OCI-LY3 (cell line): ENCODE measurements at regions not wholly inside any gene's neighbourhood (a gene's known extent, or its start where the extent isn't known, plus 50 kb on each side); places are given as distances from the start of the nearest gene placed in this dataset.

Source experiments
- EZH2phosphoT487 ChIP-seq: fragments of 200-600 bp; shearing (Covaris generic); IDR thresholded peaks from 2 replicates; pipeline ENCODE4 v1.6.1; 2018; ENCODE audit warnings: antibody characterized with exemption, mixed run types, low read depth
- TF ChIP-seq, protein P1 (sequence below): fragments of 200-600, 300-600 bp; sonication (generic); IDR thresholded peaks from 2 replicates; pipeline ENCODE4 v1.5.1; 2014; ENCODE audit warnings: antibody characterized with exemption, low read length, low read depth

DNA sequence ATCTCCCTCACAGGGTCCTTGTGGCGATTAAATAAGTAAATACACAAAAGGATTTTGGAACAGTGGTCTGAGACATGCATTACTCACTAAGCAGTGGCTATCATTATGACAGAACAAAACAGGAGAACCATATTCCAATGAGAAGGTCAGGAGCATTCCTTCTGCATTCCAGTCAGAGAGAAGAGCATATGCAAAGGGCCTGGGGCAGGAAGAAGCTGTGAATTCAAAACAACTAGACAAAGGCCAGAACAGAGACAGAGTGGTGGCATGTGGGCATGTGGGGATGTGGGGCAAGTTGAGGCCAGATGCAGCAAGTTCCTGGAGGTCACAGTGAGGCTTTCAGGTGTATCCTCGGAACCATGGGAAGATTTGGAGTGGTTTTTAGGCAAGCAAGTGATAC is 70.1 kb upstream of the VRK1 start:
- TF ChIP-seq, protein P1, sequence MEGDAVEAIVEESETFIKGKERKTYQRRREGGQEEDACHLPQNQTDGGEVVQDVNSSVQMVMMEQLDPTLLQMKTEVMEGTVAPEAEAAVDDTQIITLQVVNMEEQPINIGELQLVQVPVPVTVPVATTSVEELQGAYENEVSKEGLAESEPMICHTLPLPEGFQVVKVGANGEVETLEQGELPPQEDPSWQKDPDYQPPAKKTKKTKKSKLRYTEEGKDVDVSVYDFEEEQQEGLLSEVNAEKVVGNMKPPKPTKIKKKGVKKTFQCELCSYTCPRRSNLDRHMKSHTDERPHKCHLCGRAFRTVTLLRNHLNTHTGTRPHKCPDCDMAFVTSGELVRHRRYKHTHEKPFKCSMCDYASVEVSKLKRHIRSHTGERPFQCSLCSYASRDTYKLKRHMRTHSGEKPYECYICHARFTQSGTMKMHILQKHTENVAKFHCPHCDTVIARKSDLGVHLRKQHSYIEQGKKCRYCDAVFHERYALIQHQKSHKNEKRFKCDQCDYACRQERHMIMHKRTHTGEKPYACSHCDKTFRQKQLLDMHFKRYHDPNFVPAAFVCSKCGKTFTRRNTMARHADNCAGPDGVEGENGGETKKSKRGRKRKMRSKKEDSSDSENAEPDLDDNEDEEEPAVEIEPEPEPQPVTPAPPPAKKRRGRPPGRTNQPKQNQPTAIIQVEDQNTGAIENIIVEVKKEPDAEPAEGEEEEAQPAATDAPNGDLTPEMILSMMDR = no peak
- no peak for TF ChIP-seq EZH2phosphoT487
